ENCODE measurements at regions not wholly inside any gene's neighbourhood (a gene's known extent, or its start where the extent isn't known, plus 50 kb on each side); places are given as distances from the start of the nearest gene placed in this dataset.

GRCh38 chr6:15956205-15957106 is 172.4 kb upstream of the MYLIP start:
- Histone ChIP-seq H3K27me3 (ENCODE audit: insufficient read depth, poor library complexity, severe bottlenecking) (no peaks in the 10 kb centered on the region), H3K4me3 (replicated peaks; ENCODE audit: insufficient read depth, low read length) (no peak overlapping the region), H3K27ac (replicated peaks) (no peak overlapping the region)
- DNase-seq (ENCODE audit: low read depth in 1 of 2, low spot score in 1 of 2): no peak
- TF ChIP-seq SPI1 (IDR thresholded peaks at IDR 0.05; ENCODE audit: borderline replicate concordance, low read depth) (no peak), POLR2AphosphoS5 (IDR thresholded peaks at IDR 0.05; ENCODE audit: low read depth) (no peak), GABPA (IDR thresholded peaks at IDR 0.05; ENCODE audit: low read depth) (no peak), REST (IDR thresholded peaks at IDR 0.05; ENCODE audit: insufficient replicate concordance, low read depth) (no peak)
- TF ChIP-seq, protein P1, sequence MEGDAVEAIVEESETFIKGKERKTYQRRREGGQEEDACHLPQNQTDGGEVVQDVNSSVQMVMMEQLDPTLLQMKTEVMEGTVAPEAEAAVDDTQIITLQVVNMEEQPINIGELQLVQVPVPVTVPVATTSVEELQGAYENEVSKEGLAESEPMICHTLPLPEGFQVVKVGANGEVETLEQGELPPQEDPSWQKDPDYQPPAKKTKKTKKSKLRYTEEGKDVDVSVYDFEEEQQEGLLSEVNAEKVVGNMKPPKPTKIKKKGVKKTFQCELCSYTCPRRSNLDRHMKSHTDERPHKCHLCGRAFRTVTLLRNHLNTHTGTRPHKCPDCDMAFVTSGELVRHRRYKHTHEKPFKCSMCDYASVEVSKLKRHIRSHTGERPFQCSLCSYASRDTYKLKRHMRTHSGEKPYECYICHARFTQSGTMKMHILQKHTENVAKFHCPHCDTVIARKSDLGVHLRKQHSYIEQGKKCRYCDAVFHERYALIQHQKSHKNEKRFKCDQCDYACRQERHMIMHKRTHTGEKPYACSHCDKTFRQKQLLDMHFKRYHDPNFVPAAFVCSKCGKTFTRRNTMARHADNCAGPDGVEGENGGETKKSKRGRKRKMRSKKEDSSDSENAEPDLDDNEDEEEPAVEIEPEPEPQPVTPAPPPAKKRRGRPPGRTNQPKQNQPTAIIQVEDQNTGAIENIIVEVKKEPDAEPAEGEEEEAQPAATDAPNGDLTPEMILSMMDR (IDR thresholded peaks at IDR 0.05; ENCODE audit: insufficient read depth, low read length): no peak

DNA sequence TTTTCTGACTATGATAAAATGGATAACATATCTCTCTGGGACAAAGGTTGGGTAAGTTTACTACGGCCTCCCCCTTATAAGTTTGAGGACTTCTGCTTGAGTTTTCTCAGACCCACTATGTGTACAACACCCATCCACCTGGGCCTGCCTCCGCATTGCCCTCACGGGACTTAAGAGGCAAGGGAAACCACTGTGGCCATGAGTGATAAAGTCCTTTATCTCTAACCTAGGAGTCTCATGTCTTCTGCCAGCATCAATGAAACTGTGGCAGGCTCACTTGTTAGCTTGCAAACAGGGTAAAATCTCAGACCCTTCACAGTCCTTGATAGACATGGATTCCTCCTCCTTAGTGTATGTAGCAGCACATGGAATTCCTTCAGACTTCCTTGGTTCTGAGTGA is 173.4 kb upstream of the MYLIP start:
- no peak for DNase-seq (ENCODE audit: low read depth in 1 of 2, low spot score in 1 of 2)
- Histone ChIP-seq H3K27ac (replicated peaks) (no peak overlapping the region), H3K4me3 (replicated peaks; ENCODE audit: insufficient read depth, low read length) (no peak overlapping the region), H3K27me3 (ENCODE audit: insufficient read depth, poor library complexity, severe bottlenecking) (no peaks in the 10 kb centered on the region)
- TF ChIP-seq, protein P1 (IDR thresholded peaks at IDR 0.05; ENCODE audit: insufficient read depth, low read length): no peak
- TF ChIP-seq POLR2AphosphoS5 (IDR thresholded peaks at IDR 0.05; ENCODE audit: low read depth): no peak

DNA sequence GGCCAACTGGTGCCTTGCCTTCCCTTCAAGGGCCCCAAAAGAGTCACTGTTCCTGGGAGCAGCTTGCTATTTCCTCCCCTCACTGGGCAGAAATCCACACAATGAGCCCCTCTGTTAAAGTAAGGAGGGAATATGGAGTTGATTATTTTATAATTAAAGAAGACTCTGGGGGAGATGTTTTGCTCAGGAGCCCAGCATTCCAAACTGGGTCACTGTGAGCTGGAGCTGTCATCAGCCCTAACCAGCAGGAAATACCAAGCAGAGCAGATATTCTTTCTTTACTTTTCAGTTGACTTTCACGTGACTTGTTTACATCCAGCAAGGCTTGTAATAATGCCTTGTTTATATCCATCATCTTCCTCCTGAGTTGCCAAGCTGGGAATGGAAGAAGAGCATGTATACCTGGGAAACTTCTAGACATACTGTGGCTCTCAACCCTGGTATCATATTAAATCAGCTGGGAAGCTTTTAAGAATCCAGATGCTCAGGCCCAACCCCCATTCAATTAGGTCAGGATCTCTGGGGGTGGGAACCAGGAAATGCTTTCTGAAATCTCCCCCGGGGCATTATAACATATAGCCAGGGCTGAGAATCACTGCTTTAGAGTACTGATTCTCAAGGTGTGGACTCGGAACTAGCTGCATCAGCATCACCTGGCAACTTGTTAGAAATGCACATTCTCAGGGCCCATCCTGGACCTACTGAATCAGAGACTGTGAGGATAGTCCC is 175.6 kb upstream of the MYLIP start:
- TF ChIP-seq SPI1 (IDR thresholded peaks at IDR 0.05; ENCODE audit: borderline replicate concordance, low read depth) (no peak), POLR2AphosphoS5 (IDR thresholded peaks at IDR 0.05; ENCODE audit: low read depth) (no peak), REST (IDR thresholded peaks at IDR 0.05; ENCODE audit: insufficient replicate concordance, low read depth) (no peak), GABPA (IDR thresholded peaks at IDR 0.05; ENCODE audit: low read depth) (no peak)
- TF ChIP-seq, protein P1 (IDR thresholded peaks at IDR 0.05; ENCODE audit: insufficient read depth, low read length): no peak
- Histone ChIP-seq H3K27ac (replicated peaks) (no peak overlapping the region), H3K27me3 (ENCODE audit: insufficient read depth, poor library complexity, severe bottlenecking) (no peaks in the 10 kb centered on the region), H3K4me3 (replicated peaks; ENCODE audit: insufficient read depth, low read length) (no peak overlapping the region)
- DNase-seq (ENCODE audit: low read depth in 1 of 2, low spot score in 1 of 2): no peak

All from HL-60 (cell line).